CD4-positive, alpha-beta T cell treated with Interleukin-17A for 4 hours (primary cell): ENCODE measurements at regions not wholly inside any gene's neighbourhood (a gene's known extent, or its start where the extent isn't known, plus 50 kb on each side); places are given as distances from the start of the nearest gene placed in this dataset.
"Not testable (repeated sequence)": the region's sequence is repeated elsewhere in the genome, so short reads cannot be mapped to it uniquely, and the experiment has no call there.

Experiments used
- DNase-seq: peaks from one replicate; pipeline ENCODE4 v3.0.0-alpha.2; 2020; ENCODE audit warnings: mixed read lengths

GRCh38 chr10:22467393-22467792, 122.1 kb downstream of the SPAG6 start:
- DNase-seq, result not testable (repeated sequence)

GRCh38 chr10:22468570-22469320, 123.4 kb downstream of the SPAG6 start:
- DNase-seq, result no peak

- DNase-seq, result no peak
Observed at GRCh38 chr10:22473044-22473443, 127.7 kb downstream of the SPAG6 start.

- no peak for DNase-seq
Observed at GRCh38 chr10:22473459-22473858, 128.2 kb downstream of the SPAG6 start.

GRCh38 chr10:22475651-22476600, 130.6 kb downstream of the SPAG6 start:
- DNase-seq, result peak; percentile 21

- DNase-seq, result no peak
Observed at GRCh38 chr10:22476601-22477321, 131.5 kb downstream of the SPAG6 start.

- DNase-seq, result no peak
Observed at GRCh38 chr10:22477334-22478287, 132.3 kb downstream of the SPAG6 start.

GRCh38 chr10:22478555-22479334, 133.4 kb downstream of the SPAG6 start:
- no peak for DNase-seq

GRCh38 chr10:22479419-22479818, 134.1 kb downstream of the SPAG6 start:
- no peak for DNase-seq

- DNase-seq, result no peak
Observed at GRCh38 chr10:22481106-22481505, 135.8 kb downstream of the SPAG6 start.

GRCh38 chr10:22481687-22482539, 136.6 kb downstream of the SPAG6 start:
- no peak for DNase-seq

- no peak for DNase-seq
Observed at GRCh38 chr10:22483132-22483531, 137.8 kb downstream of the SPAG6 start.
